ENCODE measurements at regions not wholly inside any gene's neighbourhood (a gene's known extent, or its start where the extent isn't known, plus 50 kb on each side); places are given as distances from the start of the nearest gene placed in this dataset.

GRCh38 chr21:18191139-18191538 is 53.5 kb upstream of the CHODL start:
- DNase-seq (ENCODE audit: low read depth in 4 of 4, low spot score in 1 of 4), result no peak

DNA sequence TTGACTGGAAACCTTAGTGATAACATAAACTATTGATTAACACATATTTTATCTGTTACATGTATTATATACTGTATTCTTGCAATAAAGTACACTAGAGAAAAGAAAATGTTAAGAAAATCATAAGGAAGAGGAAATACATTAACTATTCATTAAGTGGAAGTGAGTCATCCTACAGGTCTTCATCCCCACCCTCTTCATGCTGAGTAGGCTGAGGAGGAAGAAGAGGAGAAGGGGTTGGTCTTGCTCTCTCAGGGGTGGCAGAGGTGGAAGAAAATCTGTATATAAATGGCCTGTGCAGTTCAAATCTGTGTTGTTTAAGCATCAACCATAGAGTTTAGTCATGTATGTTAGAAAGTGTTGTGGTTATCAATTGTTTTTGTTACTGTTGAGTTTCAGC is 66.1 kb upstream of the CHODL start:
- DNase-seq (ENCODE audit: low read depth in 4 of 4, low spot score in 1 of 4), result no peak

GRCh38 chr21:18174370-18174769 is 70.3 kb upstream of the CHODL start:
- no peak for DNase-seq (ENCODE audit: low read depth in 4 of 4, low spot score in 1 of 4)

- no peak for DNase-seq (ENCODE audit: low read depth in 4 of 4, low spot score in 1 of 4)
Measured at GRCh38 chr21:18170829-18171228, 73.8 kb upstream of the CHODL start.

DNA sequence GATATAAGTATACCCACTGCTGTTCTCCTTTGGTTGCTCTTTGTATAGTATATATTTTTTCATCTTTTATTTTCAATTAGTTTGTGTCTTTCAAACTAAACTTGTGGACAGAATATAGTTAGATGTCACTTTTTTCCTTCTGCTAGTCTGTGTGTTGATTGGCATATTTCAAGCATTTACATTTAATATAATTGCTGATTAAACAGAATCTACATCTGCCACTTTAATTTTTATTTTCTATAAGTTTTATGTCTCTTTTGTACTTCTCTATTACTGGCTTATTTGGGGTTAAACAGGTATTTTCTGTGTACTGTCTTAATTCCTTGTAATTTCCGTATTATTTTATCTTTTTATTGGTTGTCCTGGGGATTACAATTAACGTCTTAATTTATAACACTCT is 74.4 kb upstream of the CHODL start:
- DNase-seq (ENCODE audit: low read depth in 4 of 4, low spot score in 1 of 4), result no peak

DNA sequence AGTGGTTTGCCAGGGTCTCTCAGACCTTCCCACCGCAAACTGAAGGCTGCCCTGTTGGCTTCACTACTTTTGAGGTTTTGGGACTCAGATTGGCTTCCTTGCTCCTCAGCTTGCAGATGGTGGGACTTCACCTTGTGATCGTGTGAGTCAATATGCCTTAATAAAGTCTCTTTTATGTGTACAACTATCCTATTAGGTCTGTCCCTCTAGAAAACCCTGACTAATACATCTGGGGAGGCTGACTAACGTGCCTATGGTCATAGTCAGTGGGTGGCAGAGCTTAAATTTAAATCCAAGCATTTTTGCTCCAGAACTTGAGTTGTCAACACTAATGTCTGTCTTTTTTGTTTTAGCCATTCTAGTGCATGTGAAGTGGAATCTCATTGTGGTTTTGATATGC is 76.5 kb upstream of the CHODL start:
- DNase-seq (ENCODE audit: low read depth in 4 of 4, low spot score in 1 of 4), result no peak

DNA sequence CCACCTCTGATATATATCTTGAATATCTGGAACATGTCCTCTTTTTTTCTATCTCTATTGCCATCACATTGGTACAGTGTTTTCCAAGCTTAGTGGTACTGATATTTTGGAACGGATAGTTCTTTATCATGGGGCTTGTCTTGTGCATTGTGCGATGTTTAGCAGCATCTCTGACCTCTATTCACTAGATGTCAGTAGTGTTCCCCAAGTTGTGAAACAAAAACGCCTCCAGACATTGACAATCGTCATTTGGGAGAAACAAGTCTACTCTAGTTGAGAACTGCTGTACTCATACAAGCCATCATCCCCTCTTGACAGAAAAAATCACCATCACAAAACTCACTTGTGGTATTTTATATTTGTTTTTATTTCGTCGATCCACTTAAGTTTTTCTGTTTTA is 79.7 kb upstream of the CHODL start:
- DNase-seq (ENCODE audit: low read depth in 4 of 4, low spot score in 1 of 4), result no peak

GRCh38 chr21:18164483-18164882 is 80.2 kb upstream of the CHODL start:
- DNase-seq (ENCODE audit: low read depth in 4 of 4, low spot score in 1 of 4), result no peak

DNA sequence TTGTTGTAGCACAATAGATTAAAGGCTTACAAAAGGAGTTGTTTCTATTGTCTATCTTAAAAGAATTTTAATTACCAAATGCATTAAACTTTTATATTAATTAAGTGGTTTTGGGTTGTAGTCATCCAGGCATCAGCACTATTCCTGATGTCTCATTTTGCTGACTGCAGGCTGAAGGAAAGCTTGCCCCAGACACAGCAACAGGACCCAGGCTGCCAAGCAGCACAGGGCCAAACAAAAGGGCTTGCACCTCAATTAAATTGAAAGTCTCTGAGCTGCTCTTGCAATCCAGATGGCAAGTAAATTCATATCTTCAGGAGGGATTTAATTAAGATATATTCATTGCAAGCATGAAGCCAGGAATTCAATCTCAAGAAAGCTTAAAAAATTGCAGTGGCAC is 80.7 kb upstream of the CHODL start:
- DNase-seq (ENCODE audit: low read depth in 4 of 4, low spot score in 1 of 4), result no peak

- no peak for DNase-seq (ENCODE audit: low read depth in 4 of 4, low spot score in 1 of 4)
Measured at GRCh38 chr21:18161841-18162240, 82.8 kb upstream of the CHODL start.

GRCh38 chr21:18157406-18157805 is 87.2 kb upstream of the CHODL start:
- no peak for DNase-seq (ENCODE audit: low read depth in 4 of 4, low spot score in 1 of 4)

- DNase-seq (ENCODE audit: low read depth in 4 of 4, low spot score in 1 of 4), result no peak
Measured at GRCh38 chr21:18155508-18156193, 89.0 kb upstream of the CHODL start.

GRCh38 chr21:18153063-18153462 is 91.6 kb upstream of the CHODL start:
- no peak for DNase-seq (ENCODE audit: low read depth in 4 of 4, low spot score in 1 of 4)

DNA sequence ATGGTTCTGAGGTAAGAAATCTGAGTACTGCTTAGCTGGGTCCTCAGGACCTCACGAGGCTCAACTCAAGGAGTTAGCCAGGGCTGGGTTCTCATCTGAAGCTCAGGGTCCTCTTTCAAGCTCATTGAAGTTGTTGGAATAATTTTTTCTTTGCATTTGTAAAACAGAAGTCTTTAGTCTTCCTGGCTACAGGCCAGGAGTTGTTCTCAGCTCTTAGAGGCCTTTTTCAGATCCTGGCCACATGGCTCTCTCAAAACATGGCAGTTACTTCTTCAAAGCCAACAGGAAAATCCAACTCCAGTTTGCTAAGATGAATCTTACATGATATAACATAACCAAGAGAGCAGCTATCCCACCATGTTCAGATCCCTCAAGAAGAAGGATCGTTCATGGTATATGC is 92.3 kb upstream of the CHODL start:
- no peak for DNase-seq (ENCODE audit: low read depth in 4 of 4, low spot score in 1 of 4)

DNA sequence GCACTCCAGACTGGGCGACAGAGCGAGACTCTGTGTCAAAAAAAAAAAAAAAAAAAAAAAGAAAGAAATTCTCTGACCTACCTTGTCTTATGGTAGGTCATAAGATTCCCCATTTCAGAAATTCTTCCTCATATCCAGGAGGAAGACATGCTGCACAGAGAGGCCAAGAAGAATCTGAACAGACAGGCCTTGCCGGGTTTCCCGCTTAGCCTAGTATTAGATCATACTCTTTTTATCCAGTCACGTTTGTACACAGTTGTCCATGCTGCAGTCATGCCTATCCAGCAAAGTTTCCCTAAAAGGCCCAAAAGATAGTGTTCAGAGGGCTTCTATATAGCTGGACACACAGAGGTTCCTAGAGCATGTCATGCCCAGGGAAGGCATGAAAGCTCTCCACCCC is 93.6 kb upstream of the CHODL start:
- DNase-seq (ENCODE audit: low read depth in 4 of 4, low spot score in 1 of 4), result no peak

DNA sequence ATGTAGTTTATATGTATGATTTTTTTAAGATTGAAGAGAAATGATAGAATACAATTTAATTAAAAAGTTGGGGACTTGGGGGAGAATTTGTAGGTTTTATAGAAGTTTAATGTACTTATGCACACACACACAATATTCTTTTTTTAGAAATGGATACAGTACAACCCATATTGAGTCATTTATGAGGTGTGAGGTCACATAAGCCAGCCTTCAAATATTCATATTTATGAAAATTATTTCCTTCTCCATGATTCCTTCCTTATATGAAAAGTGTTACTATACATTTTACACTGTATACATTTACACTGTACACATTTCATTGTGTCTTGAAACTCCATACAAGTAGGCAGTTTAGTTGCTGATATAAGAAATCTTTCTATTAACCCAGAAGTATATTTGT is 96.2 kb upstream of the CHODL start:
- DNase-seq (ENCODE audit: low read depth in 4 of 4, low spot score in 1 of 4), result no peak

GRCh38 chr21:18147678-18148077 is 97.0 kb upstream of the CHODL start:
- no peak for DNase-seq (ENCODE audit: low read depth in 4 of 4, low spot score in 1 of 4)

DNA sequence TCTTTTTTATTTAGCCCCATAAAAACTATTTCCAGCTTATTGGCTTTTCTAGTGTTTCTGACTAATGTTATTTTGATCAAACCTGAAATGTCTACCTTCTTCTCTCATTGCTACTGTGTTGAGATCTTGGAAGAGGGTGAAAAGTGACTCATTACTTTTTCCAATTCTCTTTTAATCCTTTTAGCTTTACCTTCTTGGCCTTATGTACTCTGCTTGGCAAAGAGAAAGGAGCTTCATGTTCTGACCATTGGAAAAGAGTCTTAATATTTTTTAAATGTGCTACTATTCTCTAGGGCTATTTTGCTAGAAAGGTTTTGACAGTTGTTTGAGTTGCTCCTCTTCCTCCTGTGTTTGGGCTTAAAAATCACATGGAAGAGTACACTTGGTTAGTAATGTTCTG is 97.8 kb upstream of the CHODL start:
- DNase-seq (ENCODE audit: low read depth in 4 of 4, low spot score in 1 of 4), result no peak

GRCh38 chr21:18144339-18144738 is 100.3 kb upstream of the CHODL start:
- DNase-seq (ENCODE audit: low read depth in 4 of 4, low spot score in 1 of 4), result no peak

- DNase-seq (ENCODE audit: low read depth in 4 of 4, low spot score in 1 of 4), result no peak
Measured at GRCh38 chr21:18142655-18143054, 102.0 kb upstream of the CHODL start.

DNA sequence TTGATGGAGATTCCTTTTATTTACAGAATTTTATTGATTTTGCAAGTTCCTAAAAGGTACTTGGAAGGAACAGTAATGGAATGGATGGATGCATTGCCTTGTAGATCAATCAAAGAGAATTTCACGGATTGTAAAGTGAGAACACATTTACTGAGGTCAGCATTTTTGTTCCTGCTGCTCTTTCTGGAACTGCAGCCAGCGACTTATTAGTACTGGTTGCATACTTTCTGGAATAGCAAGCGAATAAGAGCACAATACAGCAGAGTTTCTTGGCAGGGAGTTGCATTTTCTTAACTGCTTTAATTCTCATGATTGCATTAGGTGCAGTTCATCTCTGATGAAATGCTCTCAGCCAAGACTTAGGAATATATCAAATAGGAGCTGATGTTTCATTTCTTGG is 106.1 kb upstream of the CHODL start:
- no peak for DNase-seq (ENCODE audit: low read depth in 4 of 4, low spot score in 1 of 4)

- no peak for DNase-seq (ENCODE audit: low read depth in 4 of 4, low spot score in 1 of 4)
Measured at GRCh38 chr21:18129526-18129925, 115.1 kb upstream of the CHODL start.

- DNase-seq (ENCODE audit: low read depth in 4 of 4, low spot score in 1 of 4), result no peak
Measured at GRCh38 chr21:18118566-18118965, 126.1 kb upstream of the CHODL start.

- no peak for DNase-seq (ENCODE audit: low read depth in 4 of 4, low spot score in 1 of 4)
Measured at GRCh38 chr21:18117176-18117575, 127.5 kb upstream of the CHODL start.
